ENCODE measurements at regions not wholly inside any gene's neighbourhood (a gene's known extent, or its start where the extent isn't known, plus 50 kb on each side); places are given as distances from the start of the nearest gene placed in this dataset.

DNA sequence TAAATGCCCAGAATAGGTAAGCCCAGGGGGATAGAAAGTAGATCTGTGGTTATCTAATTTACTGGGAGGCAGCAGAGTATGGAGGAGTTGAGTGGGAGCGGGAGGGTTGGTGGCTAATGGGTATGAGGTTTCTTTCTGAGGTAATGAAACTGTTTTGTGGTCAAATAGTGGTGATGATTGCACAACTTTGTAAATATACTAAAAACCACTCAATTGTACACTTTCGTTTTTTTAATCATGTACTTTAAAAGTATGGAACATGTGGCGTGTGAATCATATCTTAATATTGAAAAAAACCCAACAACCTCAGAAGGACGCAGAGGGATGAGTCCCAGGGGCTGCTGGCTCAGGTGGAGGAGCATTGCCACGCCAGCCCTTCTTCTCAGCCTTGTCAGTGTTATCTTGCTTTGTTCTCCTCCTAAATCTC, 118.1 kb downstream of the WDR11 start:
- peaks cover 15% of the 10 kb centered on the region for H3K27me3 Mint-ChIP-seq (ENCODE audit: low read depth)

DNA sequence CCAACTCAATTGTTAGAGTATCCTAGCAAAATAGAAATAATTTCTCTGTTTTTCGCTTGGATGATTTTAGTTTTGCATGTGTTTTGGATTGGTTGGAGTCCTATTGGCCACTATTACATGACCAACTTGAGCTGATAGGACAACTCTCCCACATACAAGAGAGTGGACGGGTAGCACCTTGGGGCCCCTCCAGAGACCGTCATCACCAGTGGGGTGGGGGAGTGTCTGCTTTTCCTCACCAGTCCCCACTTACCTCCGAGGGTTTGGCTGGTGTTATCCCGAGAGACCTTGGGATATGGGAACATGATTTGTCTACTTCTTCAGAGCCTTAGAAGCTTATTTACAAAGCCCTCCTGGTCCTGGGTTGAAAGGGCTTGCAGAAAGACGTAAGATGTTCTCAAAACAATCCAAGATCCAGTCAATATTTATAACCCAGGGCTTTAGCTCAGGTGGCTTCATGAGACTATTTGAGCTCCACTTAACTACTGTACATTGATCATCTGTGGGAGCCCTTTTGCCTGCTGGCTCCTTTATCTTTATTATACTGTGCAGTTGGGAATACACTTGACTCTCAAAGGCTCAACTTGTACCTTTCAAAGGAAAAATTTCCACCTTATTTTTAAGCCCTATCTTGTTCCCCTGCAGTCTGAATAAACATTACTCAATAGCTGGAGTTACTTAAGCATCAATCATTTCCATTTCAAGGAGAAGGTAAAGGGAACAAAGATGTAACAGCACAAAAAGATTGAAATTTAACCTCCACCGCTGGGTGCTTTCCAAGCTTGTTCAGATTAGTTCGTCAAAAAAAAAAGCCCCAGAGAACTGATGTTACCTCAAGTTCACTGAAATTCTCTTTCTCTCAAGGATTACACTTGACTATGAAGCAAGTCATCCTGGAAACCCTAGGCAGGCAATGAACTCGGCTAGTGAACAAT, 119.7 kb downstream of the WDR11 start:
- H3K9me3 Mint-ChIP-seq (ENCODE audit: low read depth), result peaks cover 21% of the 10 kb centered on the region
- no peak for DNase-seq (ENCODE audit: low spot score)
- peaks cover 4% of the 10 kb centered on the region for H3K36me3 Mint-ChIP-seq (ENCODE audit: low read depth)

More for the DNA sequence above, 118.1 kb downstream of the WDR11 start:
- Mint-ChIP-seq H3K4me3 (ENCODE audit: unreplicated experiment) (no peak overlapping the region), H3K9me3 (ENCODE audit: low read depth) (peaks cover 7% of the 10 kb centered on the region), H3K36me3 (ENCODE audit: low read depth) (no peaks in the 10 kb centered on the region), H3K4me1 (ENCODE audit: low read depth) (no peaks in the 10 kb centered on the region), H3K27ac (ENCODE audit: unreplicated experiment) (no peak overlapping the region)
- DNase-seq (ENCODE audit: low spot score), result no peak
- TF ChIP-seq, protein P1, sequence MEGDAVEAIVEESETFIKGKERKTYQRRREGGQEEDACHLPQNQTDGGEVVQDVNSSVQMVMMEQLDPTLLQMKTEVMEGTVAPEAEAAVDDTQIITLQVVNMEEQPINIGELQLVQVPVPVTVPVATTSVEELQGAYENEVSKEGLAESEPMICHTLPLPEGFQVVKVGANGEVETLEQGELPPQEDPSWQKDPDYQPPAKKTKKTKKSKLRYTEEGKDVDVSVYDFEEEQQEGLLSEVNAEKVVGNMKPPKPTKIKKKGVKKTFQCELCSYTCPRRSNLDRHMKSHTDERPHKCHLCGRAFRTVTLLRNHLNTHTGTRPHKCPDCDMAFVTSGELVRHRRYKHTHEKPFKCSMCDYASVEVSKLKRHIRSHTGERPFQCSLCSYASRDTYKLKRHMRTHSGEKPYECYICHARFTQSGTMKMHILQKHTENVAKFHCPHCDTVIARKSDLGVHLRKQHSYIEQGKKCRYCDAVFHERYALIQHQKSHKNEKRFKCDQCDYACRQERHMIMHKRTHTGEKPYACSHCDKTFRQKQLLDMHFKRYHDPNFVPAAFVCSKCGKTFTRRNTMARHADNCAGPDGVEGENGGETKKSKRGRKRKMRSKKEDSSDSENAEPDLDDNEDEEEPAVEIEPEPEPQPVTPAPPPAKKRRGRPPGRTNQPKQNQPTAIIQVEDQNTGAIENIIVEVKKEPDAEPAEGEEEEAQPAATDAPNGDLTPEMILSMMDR (IDR thresholded peaks at IDR 0.05), result no peak

DNA sequence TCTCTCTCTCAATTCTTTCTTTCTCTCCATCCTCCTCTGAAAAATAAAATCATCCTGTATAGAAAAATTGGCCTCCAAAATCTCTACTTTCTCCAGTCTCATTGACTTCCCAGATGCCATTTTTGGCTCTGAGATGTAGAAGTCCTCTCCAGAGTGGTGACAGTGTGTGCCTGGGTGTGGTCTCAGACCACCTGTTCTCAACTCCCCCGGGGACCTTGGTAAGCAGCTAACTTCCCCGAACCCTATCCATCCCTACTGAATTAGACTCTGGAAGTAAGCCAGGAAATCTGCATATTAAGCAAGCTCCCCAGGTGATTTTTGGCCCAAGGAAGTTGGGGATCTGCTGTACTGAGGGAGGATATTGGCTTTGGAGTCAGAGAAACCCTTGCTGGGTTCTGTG, 120.5 kb downstream of the WDR11 start:
- TF ChIP-seq, protein P1 (IDR thresholded peaks at IDR 0.05), result no peak
- no peak for DNase-seq (ENCODE audit: low spot score)
- H3K27ac Mint-ChIP-seq (ENCODE audit: unreplicated experiment), result no peak overlapping the region
- H3K36me3 Mint-ChIP-seq (ENCODE audit: low read depth), result peaks cover 5% of the 10 kb centered on the region
- peaks cover 25% of the 10 kb centered on the region for H3K27me3 Mint-ChIP-seq (ENCODE audit: low read depth)
- no peak overlapping the region for H3K4me3 Mint-ChIP-seq (ENCODE audit: unreplicated experiment)
- H3K4me1 Mint-ChIP-seq (ENCODE audit: low read depth), result no peaks in the 10 kb centered on the region
- H3K9me3 Mint-ChIP-seq (ENCODE audit: low read depth), result peaks cover 23% of the 10 kb centered on the region

More for the DNA sequence above, 119.7 kb downstream of the WDR11 start:
- H3K27me3 Mint-ChIP-seq (ENCODE audit: low read depth), result peaks cover 23% of the 10 kb centered on the region
- no peak overlapping the region for H3K27ac Mint-ChIP-seq (ENCODE audit: unreplicated experiment)
- H3K4me3 Mint-ChIP-seq (ENCODE audit: unreplicated experiment), result no peak overlapping the region
- TF ChIP-seq, protein P1 (IDR thresholded peaks at IDR 0.05), result no peak
- H3K4me1 Mint-ChIP-seq (ENCODE audit: low read depth), result no peaks in the 10 kb centered on the region

DNA sequence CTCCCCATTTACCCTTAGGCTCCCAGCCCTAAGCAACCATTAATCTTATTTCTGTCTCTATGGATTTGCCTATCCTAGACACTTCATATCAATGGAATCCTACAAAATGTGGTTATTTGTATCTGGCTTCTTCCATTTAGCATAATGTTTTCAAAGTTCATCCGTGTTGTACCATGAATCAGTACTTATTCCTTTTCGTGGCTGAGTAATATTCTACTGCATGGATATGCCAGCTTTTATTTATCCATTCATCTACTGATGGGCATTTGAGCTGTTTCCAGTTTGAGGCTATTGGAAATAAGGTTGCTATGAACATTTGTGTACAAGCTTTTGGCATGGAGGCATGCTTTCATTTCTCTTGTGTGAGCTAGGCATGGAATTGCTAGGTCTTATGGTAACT, 121.1 kb downstream of the WDR11 start:
- Mint-ChIP-seq H3K27ac (ENCODE audit: unreplicated experiment) (no peak overlapping the region), H3K36me3 (ENCODE audit: low read depth) (peaks cover 5% of the 10 kb centered on the region), H3K4me3 (ENCODE audit: unreplicated experiment) (no peak overlapping the region), H3K9me3 (ENCODE audit: low read depth) (peaks cover 23% of the 10 kb centered on the region), H3K4me1 (ENCODE audit: low read depth) (no peaks in the 10 kb centered on the region), H3K27me3 (ENCODE audit: low read depth) (peaks cover 22% of the 10 kb centered on the region)
- DNase-seq (ENCODE audit: low spot score), result no peak
- TF ChIP-seq, protein P1 (IDR thresholded peaks at IDR 0.05), result no peak

DNA sequence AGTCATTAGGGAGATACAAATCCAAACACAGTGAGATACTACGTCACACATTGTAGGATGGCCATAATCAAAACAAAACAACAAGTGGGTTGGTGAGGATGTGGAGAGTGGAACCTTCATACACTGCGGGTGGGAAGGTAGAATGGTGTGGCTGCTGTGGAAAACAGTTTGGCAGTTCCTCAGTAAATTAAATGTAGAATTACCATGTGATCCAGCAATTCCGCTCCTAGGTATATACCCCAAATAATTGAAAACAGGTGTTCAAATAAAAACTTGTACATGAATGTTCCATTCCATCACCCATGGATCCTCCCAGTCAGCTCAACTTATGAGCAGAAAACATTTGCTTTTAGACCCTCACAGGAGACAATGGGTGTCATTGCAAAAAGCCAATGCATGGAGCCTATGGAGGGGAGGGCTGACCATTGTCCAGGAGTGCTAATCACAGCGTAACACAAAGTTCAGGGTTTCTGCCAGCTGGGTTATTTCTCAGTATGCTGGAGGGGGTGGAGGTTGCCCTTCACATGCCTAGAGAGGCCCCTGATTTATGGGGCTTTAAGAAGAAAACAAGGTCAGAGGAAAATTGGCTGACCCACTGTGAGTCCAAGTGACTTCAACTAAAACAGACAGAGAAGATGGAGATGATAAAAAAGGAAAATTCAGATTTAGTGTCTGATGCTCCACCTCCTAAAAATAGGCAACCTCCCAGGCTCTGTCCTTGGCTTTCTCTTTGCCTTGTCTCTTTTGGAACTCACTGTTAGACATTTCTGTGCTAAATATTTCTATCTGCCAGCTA, 124.1 kb downstream of the WDR11 start:
- TF ChIP-seq, protein P1 (IDR thresholded peaks at IDR 0.05), result no peak
- no peak for DNase-seq (ENCODE audit: low spot score)
- Mint-ChIP-seq H3K9me3 (ENCODE audit: low read depth) (peaks cover 23% of the 10 kb centered on the region), H3K27me3 (ENCODE audit: low read depth) (peaks cover 35% of the 10 kb centered on the region), H3K4me1 (ENCODE audit: low read depth) (peaks cover 4% of the 10 kb centered on the region), H3K27ac (ENCODE audit: unreplicated experiment) (no peak overlapping the region), H3K4me3 (ENCODE audit: unreplicated experiment) (no peak overlapping the region), H3K36me3 (ENCODE audit: low read depth) (peaks cover 5% of the 10 kb centered on the region)

Measured in chondrocyte (in vitro differentiated cells).